ENCODE measurements at regions not wholly inside any gene's neighbourhood (a gene's known extent, or its start where the extent isn't known, plus 50 kb on each side); places are given as distances from the start of the nearest gene placed in this dataset.

GRCh38 chr5:174234388-174234787 is 188.9 kb downstream of the NSG2 start:
- TF ChIP-seq CTCF (IDR thresholded peaks at IDR 0.05; ENCODE audit: unreplicated experiment), result no peak
- H3K27me3 Mint-ChIP-seq (ENCODE audit: unreplicated experiment), result peaks cover 62% of the 10 kb centered on the region
- no peaks in the 10 kb centered on the region for H3K4me1 Mint-ChIP-seq (ENCODE audit: low read depth, unreplicated experiment)
- BruUV-seq (replicated peaks), result no TSS peak
- no peaks in the 10 kb centered on the region for H3K36me3 Mint-ChIP-seq (ENCODE audit: insufficient read depth, unreplicated experiment)
- H3K4me3 Mint-ChIP-seq (ENCODE audit: low read depth, unreplicated experiment), result no peak overlapping the region
- intact Hi-C loops (cut with micrococcal nuclease; ENCODE audit: unreplicated experiment), result no loop called here
- H3K9me3 Mint-ChIP-seq (ENCODE audit: low read depth, unreplicated experiment), result peaks cover 3% of the 10 kb centered on the region
- H3K27ac Mint-ChIP-seq (ENCODE audit: unreplicated experiment), result no peak overlapping the region
- no peak for DNase-seq
- CTCF ChIA-PET, result no interaction called here

- H3K36me3 Mint-ChIP-seq (ENCODE audit: insufficient read depth, unreplicated experiment), result no peaks in the 10 kb centered on the region
- BruUV-seq (replicated peaks), result no TSS peak
- peaks cover 62% of the 10 kb centered on the region for H3K27me3 Mint-ChIP-seq (ENCODE audit: unreplicated experiment)
- no peak overlapping the region for H3K4me3 Mint-ChIP-seq (ENCODE audit: low read depth, unreplicated experiment)
- DNase-seq, result no peak
- H3K4me1 Mint-ChIP-seq (ENCODE audit: low read depth, unreplicated experiment), result no peaks in the 10 kb centered on the region
- CTCF ChIA-PET, result no interaction called here
- peaks cover 3% of the 10 kb centered on the region for H3K9me3 Mint-ChIP-seq (ENCODE audit: low read depth, unreplicated experiment)
- intact Hi-C loops (cut with micrococcal nuclease; ENCODE audit: unreplicated experiment), result no loop called here
- no peak overlapping the region for H3K27ac Mint-ChIP-seq (ENCODE audit: unreplicated experiment)
- no peak for TF ChIP-seq CTCF (IDR thresholded peaks at IDR 0.05; ENCODE audit: unreplicated experiment)
Measured at GRCh38 chr5:174235221-174236011, 189.9 kb downstream of the NSG2 start.

GRCh38 chr5:174236070-174236469 is 190.6 kb downstream of the NSG2 start:
- H3K9me3 Mint-ChIP-seq (ENCODE audit: low read depth, unreplicated experiment), result peaks cover 3% of the 10 kb centered on the region
- H3K4me1 Mint-ChIP-seq (ENCODE audit: low read depth, unreplicated experiment), result no peaks in the 10 kb centered on the region
- BruUV-seq (replicated peaks), result no TSS peak
- H3K27ac Mint-ChIP-seq (ENCODE audit: unreplicated experiment), result no peak overlapping the region
- intact Hi-C loops (cut with micrococcal nuclease; ENCODE audit: unreplicated experiment), result no loop called here
- DNase-seq, result no peak
- TF ChIP-seq CTCF (IDR thresholded peaks at IDR 0.05; ENCODE audit: unreplicated experiment), result no peak
- no peaks in the 10 kb centered on the region for H3K36me3 Mint-ChIP-seq (ENCODE audit: insufficient read depth, unreplicated experiment)
- CTCF ChIA-PET, result no interaction called here
- H3K4me3 Mint-ChIP-seq (ENCODE audit: low read depth, unreplicated experiment), result no peak overlapping the region
- H3K27me3 Mint-ChIP-seq (ENCODE audit: unreplicated experiment), result peaks cover 59% of the 10 kb centered on the region

GRCh38 chr5:174239718-174240117 is 194.2 kb downstream of the NSG2 start:
- DNase-seq, result no peak
- H3K27ac Mint-ChIP-seq (ENCODE audit: unreplicated experiment), result no peak overlapping the region
- TF ChIP-seq CTCF (IDR thresholded peaks at IDR 0.05; ENCODE audit: unreplicated experiment), result no peak
- H3K36me3 Mint-ChIP-seq (ENCODE audit: insufficient read depth, unreplicated experiment), result no peaks in the 10 kb centered on the region
- no TSS peak for BruUV-seq (replicated peaks)
- CTCF ChIA-PET, result interaction anchor here (0.6 kb wide), 1 partner anchor 1326 kb away, joined by 4 read pairs; no protein-coding TSS in a partner anchor
- peaks cover 3% of the 10 kb centered on the region for H3K9me3 Mint-ChIP-seq (ENCODE audit: low read depth, unreplicated experiment)
- no peak overlapping the region for H3K4me3 Mint-ChIP-seq (ENCODE audit: low read depth, unreplicated experiment)
- peaks cover 56% of the 10 kb centered on the region for H3K27me3 Mint-ChIP-seq (ENCODE audit: unreplicated experiment)
- intact Hi-C loops (cut with micrococcal nuclease; ENCODE audit: unreplicated experiment), result no loop called here
- H3K4me1 Mint-ChIP-seq (ENCODE audit: low read depth, unreplicated experiment), result no peaks in the 10 kb centered on the region

Data from Calu3 (cell line).